Kidney (tissue), 13 donors: ENCODE measurements at regions not wholly inside any gene's neighbourhood (a gene's known extent, or its start where the extent isn't known, plus 50 kb on each side); places are given as distances from the start of the nearest gene placed in this dataset.

ENCODE experiments used
- DNase-seq, 5 donors: peaks; one replicate each; pipeline ENCODE4 v3.0.0-alpha.2; 2013 to 2020
- FAIRE-seq: peaks from 2 replicates; lab custom pipeline; 2012; peaks lifted over from hg19 to GRCh38; lab: Jason Lieb, UNC
- H3K27ac ChIP-seq, 2 donors: one replicate each; pipeline ENCODE4 v1.7.0; 2013; ENCODE audit warnings: low read depth in 2 of 2, low read length in 2 of 2, inconsistent platforms in 1 of 2
- H3K27me3 ChIP-seq: one replicate; pipeline ENCODE4 v1.7.1; 2013; ENCODE audit warnings: low read length, inconsistent platforms; ENCODE audit not compliant: control insufficient read depth, insufficient read depth
- H3K36me3 ChIP-seq, 3 donors: one replicate each; pipeline versions ENCODE4 v1.7.0 to v1.7.1; 2013; ENCODE audit warnings: low read length in 3 of 3, control low read depth in 1 of 3, inconsistent platforms in 1 of 3; ENCODE audit not compliant: insufficient read depth in 3 of 3, control insufficient read depth in 2 of 3
- H3K4me1 ChIP-seq, 3 donors: one replicate each; pipeline versions ENCODE4 v1.7.0 to v1.7.1; 2013; ENCODE audit warnings: low read length in 3 of 3, inconsistent platforms in 1 of 3, low read depth in 1 of 3; ENCODE audit not compliant: control insufficient read depth in 2 of 3, insufficient read depth in 2 of 3
- H3K4me3 ChIP-seq, 3 donors: one replicate each; pipeline versions ENCODE4 v1.7.0 to v1.8.1; 2013; ENCODE audit warnings: low read length in 3 of 3, control low read depth in 1 of 3, inconsistent platforms in 1 of 3
- H3K9ac ChIP-seq, 3 donors: one replicate each; pipeline versions ENCODE4 v1.7.0 to v1.7.1; 2013; ENCODE audit warnings: low read length in 3 of 3, control low read depth in 1 of 3, inconsistent platforms in 1 of 3
- H3K9me3 ChIP-seq, 3 donors: one replicate each; pipeline versions ENCODE4 v1.7.0 to v1.7.1; 2013; ENCODE audit warnings: low read length in 3 of 3, control low read depth in 1 of 3, inconsistent platforms in 1 of 3; ENCODE audit not compliant: control insufficient read depth in 2 of 3, insufficient read depth in 1 of 3
- CTCF ChIP-seq: IDR thresholded peaks from 3 replicates; pipeline ENCODE4 v1.5.1; 2012; ENCODE audit warnings: mild to moderate bottlenecking, moderate library complexity, borderline replicate concordance; ENCODE audit not compliant: insufficient read depth; ENCODE audit errors: extremely low read depth
- intact Hi-C: fragments of 100-400 bp; cut with DNase I; formaldehyde crosslinking; loops from one replicate; pipeline ENCODE4 v1.11.1; 2022
- donor health status: control.
- donor health status: control.
- donor health status: control.
- donor health status: control.
- donor health status: control.
- donor health status: DM: yes; HTN: yes; CAD: no.
- donor health status: Normal renal cell carcinoma (clear cell type).

- intact Hi-C loops = no loop called here
- FAIRE-seq (no peak), DNase-seq (no peak)
Observed at GRCh38 chr2:198905881-198906612, 551.7 kb downstream of the SATB2 start.

DNA sequence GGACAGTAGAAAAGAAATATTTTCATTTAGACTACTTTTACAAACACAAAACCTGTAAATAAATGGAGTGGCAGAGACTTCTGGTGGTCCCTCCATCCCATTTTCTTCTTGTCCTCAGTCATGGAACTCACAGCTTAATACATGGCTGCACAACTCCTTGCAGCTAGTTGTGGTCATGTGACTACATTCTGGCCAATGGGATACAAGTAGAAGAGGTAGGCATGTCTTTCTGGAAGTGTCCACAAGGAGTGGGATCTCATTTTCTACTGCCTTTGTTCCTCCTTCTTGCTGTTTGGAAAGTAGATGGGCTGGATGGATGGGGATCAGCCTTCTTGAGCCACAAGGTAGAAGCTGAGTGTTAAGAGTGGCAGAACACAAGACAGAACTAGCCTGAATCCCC lies 555.8 kb downstream of the SATB2 start:
- Histone ChIP-seq H3K4me1 (no peaks in the 10 kb centered on the region), H3K9ac (no peak overlapping the region), H3K27ac (no peak overlapping the region), H3K9me3 (no peaks in the 10 kb centered on the region), H3K27me3 (no peaks in the 10 kb centered on the region), H3K36me3 (no peaks in the 10 kb centered on the region), H3K4me3 (no peak overlapping the region)
- no peak for FAIRE-seq
- DNase-seq = no peak
- intact Hi-C loops = no loop called here
- no peak for TF ChIP-seq CTCF

More at GRCh38 chr2:198905881-198906612, 551.7 kb downstream of the SATB2 start:
- Histone ChIP-seq H3K9ac (no peak overlapping the region), H3K4me3 (no peak overlapping the region), H3K36me3 (no peaks in the 10 kb centered on the region), H3K4me1 (no peaks in the 10 kb centered on the region), H3K27me3 (no peaks in the 10 kb centered on the region), H3K27ac (no peak overlapping the region), H3K9me3 (no peaks in the 10 kb centered on the region)
- no peak for TF ChIP-seq CTCF

DNA sequence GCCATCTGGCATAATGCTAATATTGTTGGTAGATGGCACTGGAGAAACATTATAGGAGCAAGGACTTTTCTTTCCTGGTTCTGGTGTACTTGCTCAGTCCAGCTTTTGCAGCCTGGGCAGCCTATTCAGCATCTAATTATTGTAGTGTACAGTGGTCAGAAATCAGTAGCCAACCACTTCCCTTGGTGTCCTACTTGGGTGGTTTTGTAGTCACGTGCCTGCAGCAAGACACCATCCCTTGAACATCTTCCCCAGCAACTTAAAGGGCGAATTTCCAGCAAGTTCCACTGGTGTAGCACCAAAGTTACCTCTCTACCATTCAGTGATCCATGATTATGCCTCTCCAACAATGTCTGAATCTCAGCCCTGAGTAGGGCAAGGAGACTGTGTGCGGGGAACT lies 557.6 kb downstream of the SATB2 start:
- no peaks in the 10 kb centered on the region for H3K36me3 ChIP-seq
- H3K4me3 ChIP-seq = no peak overlapping the region
- H3K9me3 ChIP-seq = no peaks in the 10 kb centered on the region
- no peaks in the 10 kb centered on the region for H3K27me3 ChIP-seq
- no peaks in the 10 kb centered on the region for H3K4me1 ChIP-seq
- TF ChIP-seq CTCF = no peak
- no peak overlapping the region for H3K9ac ChIP-seq
- DNase-seq (no peak), FAIRE-seq (no peak)
- H3K27ac ChIP-seq = no peak overlapping the region
- intact Hi-C loops = no loop called here

DNA sequence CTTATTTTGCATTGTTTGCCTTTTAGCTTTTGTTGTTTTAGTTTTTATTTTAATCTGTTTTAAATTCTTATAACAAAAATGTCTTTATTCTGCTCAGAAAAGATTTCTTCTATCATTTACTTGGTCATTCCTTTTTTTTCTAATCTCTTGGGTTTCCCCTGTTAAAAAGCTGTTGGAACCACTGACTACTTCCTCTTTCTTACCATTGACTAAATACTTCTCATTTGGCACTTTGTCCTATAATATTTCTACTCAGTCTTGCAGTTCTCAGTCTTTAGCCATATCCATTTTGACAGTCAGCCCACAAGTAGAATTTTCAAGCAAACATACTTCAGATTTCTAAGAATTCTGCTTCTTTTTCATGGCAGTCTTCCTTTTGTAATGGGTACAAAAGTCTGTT lies 567.2 kb downstream of the SATB2 start:
- Histone ChIP-seq H3K9me3 (no peaks in the 10 kb centered on the region), H3K27me3 (no peaks in the 10 kb centered on the region), H3K4me1 (no peaks in the 10 kb centered on the region), H3K27ac (no peak overlapping the region), H3K4me3 (no peak overlapping the region), H3K36me3 (no peaks in the 10 kb centered on the region), H3K9ac (no peak overlapping the region)
- intact Hi-C loops = no loop called here
- TF ChIP-seq CTCF = no peak
- no peak for DNase-seq
- no peak for FAIRE-seq
